HT1080 (cell line): ENCODE measurements at regions not wholly inside any gene's neighbourhood (a gene's known extent, or its start where the extent isn't known, plus 50 kb on each side); places are given as distances from the start of the nearest gene placed in this dataset.
"Not testable (repeated sequence)": the region's sequence is repeated elsewhere in the genome, so short reads cannot be mapped to it uniquely, and the experiment has no call there.

Source experiments
- DNase-seq: peaks from one replicate; pipeline ENCODE4 v3.0.0-alpha.2; 2015; ENCODE audit warnings: low read depth

DNA sequence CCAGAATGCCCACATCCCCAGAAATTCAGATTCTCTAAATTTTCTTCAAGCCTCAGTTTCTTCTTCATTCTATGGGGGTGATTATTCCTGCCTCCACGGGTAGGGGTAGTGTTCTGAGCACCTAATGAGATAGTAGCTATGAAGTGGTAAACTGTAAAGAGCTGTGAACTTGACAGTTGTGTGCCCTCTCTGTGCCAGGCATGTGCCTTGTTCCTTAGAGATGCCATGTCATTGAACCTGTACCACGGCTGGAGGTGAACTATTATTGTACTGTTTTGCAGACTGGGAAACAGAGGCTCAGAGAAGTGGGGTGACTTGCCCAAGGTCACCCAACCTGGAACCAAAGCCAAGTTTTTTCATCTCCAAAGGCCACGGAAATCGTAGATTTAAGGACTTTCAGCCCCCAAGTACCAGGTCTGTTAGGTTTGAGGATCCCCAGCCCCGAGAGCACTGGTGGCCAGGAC is 67.7 kb upstream of the SIRPA start:
- DNase-seq, result no peak

GRCh38 chr20:1825938-1826445 is 69.2 kb upstream of the SIRPA start:
- no peak for DNase-seq

DNA sequence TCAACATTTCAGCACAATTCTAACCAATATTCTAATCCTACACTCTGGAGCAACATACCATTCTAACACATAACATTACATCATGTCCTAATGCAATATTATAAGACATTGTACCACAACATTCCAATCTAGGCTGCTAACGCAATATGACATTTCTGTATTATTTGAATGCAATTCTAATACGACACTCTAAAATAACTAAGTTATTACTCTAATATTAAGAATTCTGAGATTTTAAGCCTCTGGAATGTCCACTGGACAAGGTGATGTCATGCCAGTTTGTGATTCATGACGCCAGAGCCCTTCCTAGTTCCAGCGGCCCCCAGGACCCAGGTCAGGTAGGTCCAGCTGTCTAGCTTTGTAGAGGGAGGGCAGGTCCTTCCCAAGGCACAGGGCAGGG is 69.7 kb upstream of the SIRPA start:
- no peak for DNase-seq

DNA sequence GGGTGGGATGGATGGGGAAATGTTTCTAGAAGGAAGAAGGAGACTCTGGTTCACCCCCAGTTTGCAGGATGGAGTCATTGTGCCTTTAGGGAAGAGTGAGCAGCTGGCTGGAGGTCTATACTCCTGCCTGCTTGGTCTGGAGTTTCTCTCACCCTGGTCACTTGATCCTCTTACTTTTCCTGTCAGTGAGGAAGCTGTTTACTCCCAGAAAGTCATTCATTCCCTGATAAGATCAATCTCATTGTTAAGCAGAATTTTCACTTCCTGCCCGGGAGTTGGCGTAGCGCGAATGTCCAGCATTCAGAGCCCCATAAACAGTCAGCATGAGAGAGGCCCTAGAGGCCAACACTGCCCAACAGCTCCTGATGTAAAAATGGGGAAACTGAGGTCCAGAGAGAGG is 70.4 kb upstream of the SIRPA start:
- no peak for DNase-seq

GRCh38 chr20:1824181-1824580 is 71.0 kb upstream of the SIRPA start:
- no peak for DNase-seq

- no peak for DNase-seq
Measured at GRCh38 chr20:1823450-1823844, 71.8 kb upstream of the SIRPA start.

DNA sequence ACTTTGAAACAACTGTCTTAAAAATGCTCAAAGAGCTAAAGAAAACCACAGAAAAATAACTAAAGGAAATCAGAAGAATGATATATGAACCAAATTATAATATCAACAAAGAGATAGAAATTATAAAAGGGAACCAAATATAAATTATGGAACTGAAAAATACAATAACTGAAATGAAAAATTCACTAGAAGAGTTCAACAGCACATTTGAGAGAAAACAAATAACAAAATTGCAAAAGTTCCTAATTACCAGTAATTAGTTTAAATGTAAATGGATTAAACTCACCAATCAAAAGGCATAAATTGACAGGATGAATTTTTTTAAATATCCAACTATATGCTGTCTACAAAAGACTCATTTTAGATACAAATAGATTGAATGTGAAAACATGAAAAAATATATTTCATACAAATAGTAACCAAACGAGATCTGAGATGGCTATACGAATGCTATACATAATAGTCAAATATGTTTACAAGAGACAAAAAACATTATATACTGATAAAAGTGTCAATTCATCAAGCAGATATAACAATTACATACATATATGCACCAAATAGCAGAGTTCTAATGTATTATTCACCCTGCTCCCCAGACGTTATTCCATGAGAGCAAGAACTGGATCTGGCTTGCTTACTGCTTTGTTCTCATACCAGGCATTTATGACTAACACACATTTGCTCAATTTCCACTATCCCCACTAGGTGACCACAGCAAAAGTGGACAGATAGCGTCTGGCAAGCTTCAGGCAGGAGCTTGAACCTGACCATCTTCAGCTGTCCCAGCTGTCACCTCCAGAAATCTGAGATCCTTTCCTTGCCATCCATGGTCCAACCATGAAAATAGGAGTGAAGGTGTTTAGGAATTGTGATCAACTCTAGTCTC is 72.4 kb upstream of the SIRPA start:
- peak; percentile 35 for DNase-seq

DNA sequence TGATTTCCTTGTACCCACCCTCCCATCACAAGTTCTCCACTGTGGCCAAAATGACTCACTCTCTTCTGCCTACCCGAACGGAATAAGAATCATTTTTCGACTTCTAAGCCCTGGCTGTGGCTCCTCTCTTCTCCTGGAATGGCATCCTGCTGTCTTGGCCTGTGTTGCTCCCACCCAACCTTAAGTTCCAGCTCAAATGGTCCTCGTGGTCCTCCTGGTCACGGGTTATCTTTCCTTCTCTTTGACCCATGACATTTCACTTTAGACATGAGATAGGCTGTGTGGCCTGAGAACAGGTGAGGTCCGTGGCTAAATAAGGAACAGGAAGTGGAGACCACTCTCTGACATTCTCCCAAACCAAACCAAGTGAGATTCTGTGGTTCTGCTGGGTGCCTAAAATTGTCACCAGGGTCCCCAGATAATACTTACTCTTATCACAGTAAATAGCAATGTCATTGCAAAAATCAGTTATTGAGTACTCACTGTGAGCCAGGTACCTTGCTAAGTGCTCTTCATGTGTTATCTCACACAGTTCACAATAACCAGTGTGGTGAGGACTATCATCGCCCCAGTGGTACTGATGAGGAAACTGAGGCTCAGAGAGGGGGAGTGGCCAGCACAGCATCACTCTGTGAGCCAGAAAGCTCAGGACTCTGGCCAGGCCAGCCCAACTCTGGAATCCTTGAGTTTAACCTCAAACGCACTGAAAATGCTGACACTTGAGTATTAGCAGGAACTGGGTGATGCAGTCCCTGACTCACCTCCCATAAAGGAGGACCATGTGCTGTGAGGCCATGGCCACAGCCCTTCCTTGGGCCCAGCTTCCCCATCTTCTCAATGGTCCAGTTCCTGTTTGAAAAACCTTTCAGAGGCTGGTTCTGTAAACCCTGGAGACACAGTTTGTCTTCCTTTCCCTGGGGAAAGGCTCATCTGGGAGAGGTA is 74.8 kb upstream of the SIRPA start:
- peak; percentile 39 for DNase-seq

- DNase-seq, result no peak
Measured at GRCh38 chr20:1819311-1820137, 75.7 kb upstream of the SIRPA start.

- DNase-seq, result no peak
Measured at GRCh38 chr20:1818895-1819294, 76.3 kb upstream of the SIRPA start.

DNA sequence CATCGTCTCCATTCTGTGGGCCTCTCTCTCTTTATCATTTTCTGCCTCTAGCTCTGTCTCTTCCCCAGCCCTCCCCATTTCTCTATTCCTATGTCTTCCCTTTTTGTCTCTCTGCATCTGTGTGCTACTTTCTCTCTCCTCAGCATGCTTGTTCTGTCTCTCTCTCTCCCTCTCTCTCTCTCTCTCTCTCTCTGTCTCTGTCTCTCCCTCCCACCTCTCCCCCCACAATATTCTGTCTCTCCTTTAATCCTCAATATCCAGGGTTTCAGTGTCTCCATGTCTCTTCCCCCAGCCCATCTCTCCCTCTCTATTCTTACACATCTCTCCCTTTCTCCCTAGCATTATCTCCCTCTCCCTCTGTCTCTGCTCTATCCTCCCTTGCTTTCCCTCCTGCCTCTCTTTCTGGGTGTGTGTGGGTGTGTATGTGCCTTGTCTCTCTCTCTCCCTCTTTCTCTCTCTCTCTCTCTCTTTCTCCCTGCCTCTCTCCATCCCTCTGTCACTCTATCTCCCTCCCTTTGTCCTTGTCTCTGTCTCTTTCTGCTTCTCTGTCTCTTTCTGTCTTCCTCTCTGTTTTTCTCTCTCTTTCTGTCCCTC is 76.9 kb upstream of the SIRPA start:
- no peak for DNase-seq

- no peak for DNase-seq
Measured at GRCh38 chr20:1817577-1818211, 77.5 kb upstream of the SIRPA start.

GRCh38 chr20:1816384-1817381 is 78.5 kb upstream of the SIRPA start:
- DNase-seq, result peak; percentile 62

GRCh38 chr20:1815502-1816085 is 79.6 kb upstream of the SIRPA start:
- DNase-seq, result no peak

- not testable (repeated sequence) for DNase-seq
Measured at GRCh38 chr20:1814861-1815260, 80.3 kb upstream of the SIRPA start.

GRCh38 chr20:1813674-1814635 is 81.3 kb upstream of the SIRPA start:
- DNase-seq, result no peak

DNA sequence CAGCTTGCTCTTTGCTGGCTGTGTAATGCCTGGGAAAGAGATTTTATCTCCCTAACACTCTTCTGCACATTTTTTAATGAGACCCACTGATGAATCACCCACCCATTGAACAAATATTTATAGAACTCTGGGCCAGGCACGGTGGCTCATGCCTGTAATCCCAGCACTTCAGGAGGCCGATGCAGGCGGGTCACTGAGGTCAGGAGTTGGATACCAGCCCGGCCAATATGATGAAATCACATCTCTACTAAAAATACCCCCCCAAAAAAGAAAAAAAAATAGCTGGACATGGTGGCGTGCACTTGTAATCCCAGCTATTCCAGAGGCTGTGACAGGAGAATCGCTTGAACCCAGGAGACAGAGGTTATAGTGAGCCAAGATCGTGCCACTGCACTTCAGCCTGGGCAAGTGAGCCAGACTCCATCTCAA is 82.1 kb upstream of the SIRPA start:
- peak; percentile 85 for DNase-seq
